ENCODE measurements at regions not wholly inside any gene's neighbourhood (a gene's known extent, or its start where the extent isn't known, plus 50 kb on each side); places are given as distances from the start of the nearest gene placed in this dataset.

GRCh38 chr5:125194883-125195282 is 448.4 kb upstream of the ZNF608 start:
- TF ChIP-seq CTCF (conservative IDR thresholded peaks at IDR 0.05; ENCODE audit: control insufficient read depth, insufficient read depth, low read depth, low read length), result no peak
- H3K4me3 ChIP-seq (ENCODE audit: control insufficient read depth, low read depth, low read length), result no peak overlapping the region
- no peak for DNase-seq (ENCODE audit: low read depth)

DNA sequence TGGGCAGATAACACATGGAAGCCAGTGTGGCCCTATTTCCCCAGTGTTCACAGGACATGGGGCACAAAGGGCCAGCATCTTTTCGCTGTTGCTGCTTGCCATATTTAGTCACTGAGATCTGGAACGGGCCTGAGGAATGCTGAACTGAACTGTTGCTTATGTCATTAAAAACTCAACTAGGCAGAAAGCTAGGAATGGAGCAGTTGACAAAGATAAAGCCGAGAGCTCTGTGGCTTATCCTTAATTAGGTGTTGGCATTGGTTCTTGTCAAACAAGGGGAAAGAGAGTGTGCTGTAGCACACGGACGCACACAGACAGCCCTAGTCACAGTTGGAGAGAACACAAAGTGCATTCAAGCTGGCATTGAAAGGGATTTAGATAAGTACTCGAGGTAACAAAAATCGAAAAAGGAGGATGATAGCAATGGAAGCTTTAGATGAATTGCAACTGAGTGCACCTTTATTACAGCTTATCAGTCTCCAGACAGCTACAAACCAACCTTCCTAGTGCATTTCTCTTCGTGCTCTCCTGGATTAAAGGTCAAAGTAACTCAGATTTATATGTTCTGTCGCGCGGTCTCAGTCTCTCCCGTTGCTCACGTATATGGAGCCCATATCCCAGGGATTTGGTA is 450.2 kb upstream of the ZNF608 start:
- DNase-seq (ENCODE audit: low read depth), result no peak
- no peak overlapping the region for H3K4me3 ChIP-seq (ENCODE audit: control insufficient read depth, low read depth, low read length)
- no peak for TF ChIP-seq CTCF (conservative IDR thresholded peaks at IDR 0.05; ENCODE audit: control insufficient read depth, insufficient read depth, low read depth, low read length)

DNA sequence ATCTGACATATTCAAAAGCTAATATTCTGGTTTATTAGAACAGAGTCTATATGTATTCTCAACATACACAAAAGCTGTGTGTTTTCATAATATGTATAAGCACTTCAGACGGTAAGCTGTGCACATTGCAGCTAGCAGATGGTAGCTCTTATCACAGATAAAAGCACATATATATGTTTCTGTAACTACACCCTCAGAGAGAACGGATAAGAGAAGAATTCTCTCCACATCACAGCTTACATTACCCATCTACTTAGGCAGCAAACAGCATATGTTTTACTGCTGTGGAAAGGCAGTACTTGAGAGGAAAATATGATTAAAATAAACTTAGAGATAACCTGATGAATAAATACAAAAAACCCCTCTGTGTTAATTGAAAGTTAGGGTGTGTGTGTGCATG is 450.9 kb upstream of the ZNF608 start:
- DNase-seq (ENCODE audit: low read depth), result no peak
- no peak overlapping the region for H3K4me3 ChIP-seq (ENCODE audit: control insufficient read depth, low read depth, low read length)
- TF ChIP-seq CTCF (conservative IDR thresholded peaks at IDR 0.05; ENCODE audit: control insufficient read depth, insufficient read depth, low read depth, low read length), result no peak

- TF ChIP-seq CTCF (conservative IDR thresholded peaks at IDR 0.05; ENCODE audit: control insufficient read depth, insufficient read depth, low read depth, low read length), result no peak
- DNase-seq (ENCODE audit: low read depth), result peak; percentile 81
- H3K4me3 ChIP-seq (ENCODE audit: control insufficient read depth, low read depth, low read length), result no peak overlapping the region
Measured at GRCh38 chr5:125198270-125198974, 452.0 kb upstream of the ZNF608 start.

- no peak for TF ChIP-seq CTCF (conservative IDR thresholded peaks at IDR 0.05; ENCODE audit: control insufficient read depth, insufficient read depth, low read depth, low read length)
- no peak overlapping the region for H3K4me3 ChIP-seq (ENCODE audit: control insufficient read depth, low read depth, low read length)
- DNase-seq (ENCODE audit: low read depth), result no peak
Measured at GRCh38 chr5:125199373-125199772, 452.9 kb upstream of the ZNF608 start.

GRCh38 chr5:125199968-125200865 is 453.8 kb upstream of the ZNF608 start:
- peak overlapping the region; percentile 22 for H3K4me3 ChIP-seq (ENCODE audit: control insufficient read depth, low read depth, low read length)
- no peak for TF ChIP-seq CTCF (conservative IDR thresholded peaks at IDR 0.05; ENCODE audit: control insufficient read depth, insufficient read depth, low read depth, low read length)
- no peak for DNase-seq (ENCODE audit: low read depth)

All from fibroblast of mammary gland (primary cell).